Nephron (organoid): ENCODE measurements at regions not wholly inside any gene's neighbourhood (a gene's known extent, or its start where the extent isn't known, plus 50 kb on each side); places are given as distances from the start of the nearest gene placed in this dataset.

ENCODE experiments used
- H3K27ac Mint-ChIP-seq, 3 experiments: 2 replicates each; pipeline ENCODE4 v1.8.0; 2020; ENCODE audit warnings: mixed read lengths in 3 of 3, mild to moderate bottlenecking in 2 of 3, moderate library complexity in 1 of 3
- H3K27me3 Mint-ChIP-seq: 2 replicates; pipeline ENCODE4 v1.8.0; 2021; ENCODE audit warnings: low read depth, mild to moderate bottlenecking, moderate library complexity, mixed read lengths
- H3K36me3 Mint-ChIP-seq: 2 replicates; pipeline ENCODE4 v1.8.0; 2020; ENCODE audit warnings: low read depth, mixed read lengths
- H3K4me1 Mint-ChIP-seq: 2 replicates; pipeline ENCODE4 v1.8.0; 2020; ENCODE audit warnings: mixed read lengths
- H3K4me3 Mint-ChIP-seq, 3 experiments: 2 replicates each; pipeline ENCODE4 v1.8.0; 2020; ENCODE audit warnings: mild to moderate bottlenecking in 3 of 3, mixed read lengths in 3 of 3, moderate library complexity in 2 of 3
- H3K9me3 Mint-ChIP-seq: 2 replicates; pipeline ENCODE4 v1.8.0; 2020; ENCODE audit warnings: mixed read lengths
- TF ChIP-seq, protein P1 (sequence below), 3 experiments: fragments of 200-600 bp; sonication (generic); IDR thresholded peaks; one replicate each; pipeline ENCODE4 v1.5.0; 2021; ENCODE audit warnings: antibody characterized with exemption in 3 of 3; ENCODE audit not compliant: unreplicated experiment in 3 of 3

DNA sequence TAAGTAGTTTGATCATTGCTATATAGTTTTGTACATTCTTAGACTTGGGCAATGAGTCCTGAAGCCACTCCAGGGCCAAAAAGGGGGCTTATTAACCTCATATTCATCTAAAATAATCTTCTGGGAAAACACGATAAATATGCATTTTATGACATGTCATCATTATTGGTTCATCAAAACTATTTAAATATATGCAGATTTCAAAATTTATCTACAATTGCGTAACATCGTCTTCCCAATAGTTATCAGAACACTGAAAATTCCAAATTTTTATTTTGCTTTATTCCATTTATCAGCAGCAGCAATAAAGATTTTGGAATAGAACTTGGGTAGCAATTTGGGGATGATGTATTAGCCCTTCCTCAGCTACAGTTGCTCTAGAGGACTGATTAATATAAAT, 550.0 kb downstream of the IQCM start:
- peaks cover 14% of the 10 kb centered on the region for H3K9me3 Mint-ChIP-seq
- H3K27me3 Mint-ChIP-seq = no peaks in the 10 kb centered on the region
- no peak overlapping the region for H3K27ac Mint-ChIP-seq
- no peak overlapping the region for H3K4me3 Mint-ChIP-seq
- H3K4me1 Mint-ChIP-seq = no peaks in the 10 kb centered on the region
- TF ChIP-seq, protein P1, sequence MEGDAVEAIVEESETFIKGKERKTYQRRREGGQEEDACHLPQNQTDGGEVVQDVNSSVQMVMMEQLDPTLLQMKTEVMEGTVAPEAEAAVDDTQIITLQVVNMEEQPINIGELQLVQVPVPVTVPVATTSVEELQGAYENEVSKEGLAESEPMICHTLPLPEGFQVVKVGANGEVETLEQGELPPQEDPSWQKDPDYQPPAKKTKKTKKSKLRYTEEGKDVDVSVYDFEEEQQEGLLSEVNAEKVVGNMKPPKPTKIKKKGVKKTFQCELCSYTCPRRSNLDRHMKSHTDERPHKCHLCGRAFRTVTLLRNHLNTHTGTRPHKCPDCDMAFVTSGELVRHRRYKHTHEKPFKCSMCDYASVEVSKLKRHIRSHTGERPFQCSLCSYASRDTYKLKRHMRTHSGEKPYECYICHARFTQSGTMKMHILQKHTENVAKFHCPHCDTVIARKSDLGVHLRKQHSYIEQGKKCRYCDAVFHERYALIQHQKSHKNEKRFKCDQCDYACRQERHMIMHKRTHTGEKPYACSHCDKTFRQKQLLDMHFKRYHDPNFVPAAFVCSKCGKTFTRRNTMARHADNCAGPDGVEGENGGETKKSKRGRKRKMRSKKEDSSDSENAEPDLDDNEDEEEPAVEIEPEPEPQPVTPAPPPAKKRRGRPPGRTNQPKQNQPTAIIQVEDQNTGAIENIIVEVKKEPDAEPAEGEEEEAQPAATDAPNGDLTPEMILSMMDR (IDR thresholded peaks at IDR 0.05; ENCODE audit: unreplicated experiment in 3 of 3) = no peak
- no peaks in the 10 kb centered on the region for H3K36me3 Mint-ChIP-seq

DNA sequence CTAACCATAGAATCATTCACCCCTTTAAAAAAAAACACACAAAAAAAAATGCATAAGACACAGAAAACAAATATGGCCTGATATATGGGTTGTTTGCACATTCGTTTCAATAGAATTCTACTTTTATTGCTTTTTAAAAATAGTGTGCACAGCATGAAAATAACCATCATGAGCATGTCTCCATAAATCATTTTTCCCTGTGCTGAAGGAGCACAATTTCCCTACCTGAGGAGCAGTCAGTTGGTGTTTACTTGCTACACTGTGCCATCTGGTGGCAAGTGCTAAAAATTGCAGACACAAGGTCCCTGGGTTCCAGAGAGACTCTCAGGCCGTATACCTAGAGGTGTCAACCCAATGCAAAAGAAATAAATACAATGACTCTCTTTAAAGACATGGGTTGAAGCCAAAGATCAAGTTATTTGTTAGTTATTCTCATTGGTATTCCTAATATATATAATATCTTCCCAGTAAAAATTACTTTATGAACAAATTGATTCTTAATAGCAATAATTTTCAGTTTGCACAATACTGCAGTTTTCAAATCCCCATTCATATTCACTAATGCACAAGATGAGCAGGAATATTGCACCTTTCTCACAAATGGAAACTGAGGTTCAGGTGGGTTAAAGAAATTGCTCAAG, 551.4 kb downstream of the IQCM start:
- TF ChIP-seq, protein P1 (IDR thresholded peaks at IDR 0.05; ENCODE audit: unreplicated experiment in 3 of 3) = peak in 2 of 3 experiments; percentile 18 to 56
- Mint-ChIP-seq H3K9me3 (peaks cover 14% of the 10 kb centered on the region), H3K4me1 (no peaks in the 10 kb centered on the region), H3K4me3 (no peak overlapping the region), H3K27me3 (no peaks in the 10 kb centered on the region), H3K36me3 (no peaks in the 10 kb centered on the region), H3K27ac (no peak overlapping the region)

DNA sequence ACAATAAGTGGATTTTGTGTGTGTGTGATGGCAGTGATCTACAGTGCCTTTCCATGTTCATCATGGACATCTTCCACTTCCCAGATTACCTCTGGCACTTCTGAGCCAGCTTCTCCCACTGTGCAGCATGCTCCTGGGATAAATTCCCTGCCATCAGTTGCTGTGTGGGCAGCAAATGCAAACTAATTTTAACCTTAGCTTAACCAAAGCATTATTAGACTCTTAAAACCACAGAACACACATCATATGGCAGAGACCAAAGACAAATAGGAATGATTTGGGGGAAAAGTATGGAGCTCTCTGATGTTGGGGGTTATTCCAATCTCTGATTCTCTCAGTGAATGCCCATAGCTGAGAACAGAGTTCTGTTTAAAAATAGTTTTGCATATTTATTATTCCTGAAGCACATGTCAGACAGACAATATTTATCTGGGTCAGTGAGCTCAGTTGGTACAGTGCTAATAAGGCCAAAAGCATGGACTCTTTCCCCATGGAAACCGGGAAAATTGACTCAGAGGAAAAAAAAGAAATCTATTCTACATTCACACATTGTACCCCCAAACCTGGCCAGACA, 567.4 kb downstream of the IQCM start:
- TF ChIP-seq, protein P1 (IDR thresholded peaks at IDR 0.05; ENCODE audit: unreplicated experiment in 3 of 3) = no peak
- Mint-ChIP-seq H3K4me1 (peaks cover 24% of the 10 kb centered on the region), H3K27me3 (no peaks in the 10 kb centered on the region), H3K9me3 (peaks cover 3% of the 10 kb centered on the region), H3K4me3 (peak overlapping the region in 1 of 3 experiments; percentile 10), H3K36me3 (no peaks in the 10 kb centered on the region), H3K27ac (peak overlapping the region in 2 of 3 experiments; percentile 0 to 25)

DNA sequence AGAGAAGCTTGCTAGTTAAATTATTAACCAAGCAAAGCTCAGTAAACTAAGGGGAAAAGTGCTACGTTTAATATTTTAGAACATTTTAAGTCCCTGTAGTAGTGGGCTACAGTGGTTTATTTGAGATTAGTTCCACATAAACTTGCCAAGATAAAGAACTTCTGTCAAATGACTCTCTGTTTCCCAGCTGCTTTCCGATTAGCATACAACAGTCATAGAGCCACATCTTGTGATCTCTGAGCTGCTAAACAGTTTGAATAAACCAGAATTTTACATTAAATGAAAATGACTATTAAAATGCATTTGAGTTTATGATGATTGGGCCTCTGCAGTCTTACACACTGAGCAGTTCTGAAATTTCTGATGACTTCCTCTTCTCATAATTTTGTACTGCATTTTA, 568.5 kb downstream of the IQCM start:
- Mint-ChIP-seq H3K27ac (peak overlapping the region in 2 of 3 experiments; percentile 29 to 59), H3K9me3 (peaks cover 3% of the 10 kb centered on the region), H3K4me3 (no peak overlapping the region), H3K4me1 (peaks cover 24% of the 10 kb centered on the region), H3K36me3 (no peaks in the 10 kb centered on the region), H3K27me3 (no peaks in the 10 kb centered on the region)
- TF ChIP-seq, protein P1 (IDR thresholded peaks at IDR 0.05; ENCODE audit: unreplicated experiment in 3 of 3) = no peak

DNA sequence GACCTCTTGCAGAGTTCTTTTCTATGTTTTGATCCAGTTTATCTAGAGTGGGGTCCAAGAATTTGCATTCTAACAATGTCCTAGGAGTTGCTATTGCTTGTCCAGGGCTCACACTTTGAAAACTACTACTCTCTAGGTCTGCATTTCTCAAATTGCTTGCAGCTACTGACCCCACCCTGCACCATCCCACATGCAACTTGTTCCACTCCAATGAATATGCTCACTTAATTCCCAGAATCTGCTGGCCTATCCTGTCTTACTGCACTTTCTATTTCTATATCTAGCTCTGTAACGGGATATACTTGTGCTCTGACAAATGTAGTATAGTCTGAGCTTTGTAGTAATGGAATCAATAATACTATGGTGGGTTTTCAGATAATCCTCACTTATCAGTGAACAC, 570.3 kb downstream of the IQCM start:
- H3K4me1 Mint-ChIP-seq = peaks cover 24% of the 10 kb centered on the region
- H3K4me3 Mint-ChIP-seq = no peak overlapping the region
- H3K27ac Mint-ChIP-seq = no peak overlapping the region
- H3K36me3 Mint-ChIP-seq = no peaks in the 10 kb centered on the region
- TF ChIP-seq, protein P1 (IDR thresholded peaks at IDR 0.05; ENCODE audit: unreplicated experiment in 3 of 3) = no peak
- no peaks in the 10 kb centered on the region for H3K27me3 Mint-ChIP-seq
- peaks cover 3% of the 10 kb centered on the region for H3K9me3 Mint-ChIP-seq

DNA sequence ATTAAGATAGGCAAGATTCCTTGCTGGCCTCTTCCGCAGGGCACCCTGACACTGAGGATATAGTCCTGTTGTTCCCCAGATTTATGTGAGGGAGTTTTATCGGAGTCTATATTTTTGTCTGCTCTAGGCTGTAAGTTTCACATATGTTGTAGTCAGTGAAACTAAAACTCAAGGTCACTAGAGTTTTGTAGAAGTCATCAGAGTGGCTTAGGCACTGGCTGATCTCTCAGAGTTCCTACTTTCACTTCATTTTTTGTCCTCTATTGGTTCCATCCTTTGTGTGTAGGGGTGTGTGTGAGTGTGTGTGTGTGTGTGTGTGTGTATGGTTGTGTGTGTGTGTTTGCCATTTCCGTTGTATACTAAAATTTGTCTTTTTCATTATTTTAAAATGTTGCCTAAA, 577.5 kb downstream of the IQCM start:
- no peaks in the 10 kb centered on the region for H3K9me3 Mint-ChIP-seq
- TF ChIP-seq, protein P1 (IDR thresholded peaks at IDR 0.05; ENCODE audit: unreplicated experiment in 3 of 3) = no peak
- H3K4me3 Mint-ChIP-seq = no peak overlapping the region
- no peaks in the 10 kb centered on the region for H3K27me3 Mint-ChIP-seq
- H3K36me3 Mint-ChIP-seq = no peaks in the 10 kb centered on the region
- H3K27ac Mint-ChIP-seq = no peak overlapping the region
- H3K4me1 Mint-ChIP-seq = no peaks in the 10 kb centered on the region
